NCI-H1105 treated with DMSO at 0.1 percent for 48 hours (cell line): ENCODE measurements at regions not wholly inside any gene's neighbourhood (a gene's known extent, or its start where the extent isn't known, plus 50 kb on each side); places are given as distances from the start of the nearest gene placed in this dataset.
"Not testable (repeated sequence)": the region's sequence is repeated elsewhere in the genome, so short reads cannot be mapped to it uniquely, and the experiment has no call there.

ENCODE experiments used
- DNase-seq: peaks from one replicate; lab custom pipeline; 2025; lab: John Stamatoyannopoulos, UW

- DNase-seq: no peak
Observed at GRCh38 chr7:86012971-86013370, 630.7 kb upstream of the GRM3 start.

DNA sequence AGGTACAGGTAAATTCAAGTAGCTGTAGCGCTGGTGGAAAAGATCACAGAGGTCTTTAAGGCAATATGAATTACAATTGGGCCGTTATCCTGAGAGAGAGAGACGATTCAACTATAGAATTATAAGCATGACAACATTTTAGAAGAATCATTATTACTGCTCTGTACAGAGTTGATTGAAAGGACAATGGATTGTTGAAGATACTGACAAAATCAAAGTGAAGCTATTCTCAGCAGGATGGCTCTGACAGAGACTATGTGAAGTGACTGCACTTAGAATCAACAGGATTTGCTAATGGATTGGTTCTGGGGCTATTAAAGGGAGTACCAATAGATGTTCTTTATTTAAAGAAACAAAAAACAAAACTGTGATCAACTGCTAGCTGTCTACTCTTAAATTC is 634.8 kb upstream of the GRM3 start:
- DNase-seq: no peak

DNA sequence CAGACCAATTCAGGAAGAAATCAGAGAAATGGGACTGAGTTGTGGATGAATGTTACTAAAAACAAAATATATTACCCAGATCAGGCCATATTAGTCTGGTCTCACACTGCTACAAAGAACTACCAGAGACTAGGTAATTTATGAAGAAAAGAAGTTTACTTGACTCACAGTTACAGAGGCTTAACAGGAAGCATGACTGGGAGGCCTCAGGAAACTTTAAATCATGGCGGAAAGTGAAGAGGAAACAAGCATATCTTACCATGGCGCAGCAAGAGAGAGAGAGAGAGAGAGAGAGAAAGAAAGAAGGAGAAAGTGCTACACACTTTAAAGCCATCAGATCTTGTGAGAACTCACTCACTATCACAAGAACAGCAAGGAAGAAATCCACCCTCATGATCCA is 636.8 kb upstream of the GRM3 start:
- no peak for DNase-seq

- DNase-seq: no peak
Observed at GRCh38 chr7:86002858-86003257, 640.9 kb upstream of the GRM3 start.

DNA sequence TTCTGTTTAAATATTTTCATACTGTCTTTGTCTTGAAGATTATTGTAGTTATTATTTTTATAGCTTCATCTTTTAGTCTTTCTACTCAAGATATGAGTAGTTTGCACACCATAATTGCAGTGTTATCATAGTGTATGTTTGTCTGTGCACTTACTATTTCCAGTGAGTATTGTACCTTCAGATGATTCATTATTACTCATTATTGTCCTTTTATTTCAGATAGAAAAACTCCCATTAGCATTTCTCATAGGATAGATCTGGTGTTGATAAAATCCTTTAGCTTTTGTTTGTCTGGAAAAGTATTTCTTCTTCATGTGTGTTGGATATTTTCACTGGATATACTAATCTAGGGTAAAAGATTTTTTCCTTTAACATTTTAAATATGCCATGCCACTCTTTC is 646.2 kb upstream of the GRM3 start:
- DNase-seq: no peak

DNA sequence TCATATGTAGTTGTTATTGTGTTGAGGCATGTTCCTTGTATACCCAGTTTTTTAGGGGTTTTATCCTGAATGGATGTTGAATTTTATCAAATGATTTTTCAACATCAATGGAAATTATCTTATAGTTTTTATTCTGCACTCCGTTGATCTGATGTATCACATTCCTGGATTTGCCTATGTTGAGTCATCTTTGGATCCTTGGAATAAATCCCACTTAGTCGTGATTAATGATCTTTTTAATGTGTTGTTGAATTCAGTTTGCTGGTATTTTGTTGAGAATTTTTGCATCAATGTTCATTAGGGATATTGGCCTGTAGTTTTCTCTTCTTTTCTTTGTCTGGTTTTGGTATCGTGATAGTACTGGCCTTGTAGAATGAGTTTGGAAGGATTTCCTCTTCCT is 648.6 kb upstream of the GRM3 start:
- DNase-seq: no peak

DNA sequence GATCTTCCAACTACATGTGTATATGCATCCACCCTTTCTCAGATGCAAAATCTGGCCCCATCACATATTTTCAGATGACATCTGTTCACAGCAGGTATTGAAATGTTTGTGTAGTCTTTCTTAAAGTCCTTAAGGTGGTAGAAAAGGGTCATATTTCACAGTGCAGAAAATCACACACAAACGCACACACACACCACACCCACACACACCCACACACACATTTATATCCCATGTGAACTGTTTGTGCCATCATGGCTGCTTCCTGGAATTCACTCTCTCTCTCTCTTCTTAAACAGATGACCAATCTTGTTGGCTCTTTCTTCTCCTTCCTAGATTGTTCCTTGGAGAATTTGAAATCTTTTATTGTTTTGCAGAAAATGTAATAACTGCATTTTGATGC is 663.0 kb upstream of the GRM3 start:
- DNase-seq: no peak

DNA sequence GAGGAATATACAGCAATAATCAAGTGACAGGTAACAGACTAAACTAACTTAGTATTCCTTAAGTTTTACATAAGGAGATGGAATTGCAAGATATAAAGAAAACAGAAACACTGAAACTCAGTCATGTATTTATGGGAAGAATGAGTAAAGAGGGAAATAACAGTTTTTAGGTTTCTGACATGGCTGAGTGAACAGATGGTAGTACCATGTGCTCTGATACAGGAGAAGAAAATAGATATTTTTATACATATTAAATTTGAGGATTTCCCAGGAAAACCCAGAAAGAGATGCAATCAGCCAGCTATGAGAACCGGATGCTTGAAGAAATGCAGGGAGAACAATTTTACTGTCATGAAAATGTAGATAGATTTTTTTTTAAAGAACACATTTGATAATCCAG is 669.5 kb upstream of the GRM3 start:
- no peak for DNase-seq

DNA sequence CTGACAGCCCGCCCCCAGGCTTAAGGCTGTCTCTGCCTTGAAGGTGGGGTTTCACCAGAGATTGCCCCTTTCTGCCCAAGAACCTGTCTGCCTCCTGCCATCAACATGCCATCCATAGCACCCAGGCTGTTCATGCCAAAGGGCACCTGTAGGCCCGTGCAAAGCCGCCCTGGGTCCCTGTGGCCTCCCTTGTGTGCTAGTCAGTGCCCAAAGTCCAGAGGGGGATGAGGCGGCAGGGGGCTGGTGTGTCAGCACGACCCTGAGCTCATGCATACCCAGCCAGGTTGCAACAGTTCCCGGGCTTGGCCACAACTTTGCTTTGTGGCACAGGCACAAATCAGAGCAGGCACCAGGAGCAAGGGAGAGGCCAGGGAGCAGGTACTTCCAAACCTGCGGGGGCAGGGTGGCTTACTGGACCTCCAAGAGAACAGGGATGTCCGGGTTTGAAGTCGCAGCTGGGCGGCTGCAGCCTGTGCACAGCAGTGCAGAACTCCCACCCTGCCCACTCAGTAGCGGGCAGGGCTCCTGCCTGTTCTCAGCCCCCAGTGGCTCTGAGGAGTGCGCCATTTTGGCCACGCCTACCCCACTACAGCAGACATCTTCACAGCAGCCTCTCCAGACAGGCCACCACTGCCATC is 671.1 kb upstream of the GRM3 start:
- no peak for DNase-seq

DNA sequence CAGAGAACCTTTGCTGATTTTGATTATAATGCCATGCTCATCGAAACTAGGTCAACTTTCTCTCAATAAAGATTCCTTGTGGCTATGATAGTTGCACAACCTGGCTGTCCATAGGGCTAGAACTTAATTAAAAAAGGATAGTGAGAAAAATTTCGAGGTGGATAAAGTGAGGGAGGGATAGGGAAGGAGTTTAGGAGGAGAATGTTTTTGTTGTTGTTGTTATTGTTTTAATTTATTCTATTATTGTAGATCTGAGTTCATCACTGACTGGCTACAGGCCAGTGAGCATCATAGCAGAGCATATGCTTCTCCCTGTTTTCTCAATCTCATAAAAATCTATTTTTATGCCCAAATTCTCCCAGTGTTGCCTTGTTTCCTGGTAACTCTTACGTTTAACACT is 688.7 kb upstream of the GRM3 start:
- DNase-seq: no peak

DNA sequence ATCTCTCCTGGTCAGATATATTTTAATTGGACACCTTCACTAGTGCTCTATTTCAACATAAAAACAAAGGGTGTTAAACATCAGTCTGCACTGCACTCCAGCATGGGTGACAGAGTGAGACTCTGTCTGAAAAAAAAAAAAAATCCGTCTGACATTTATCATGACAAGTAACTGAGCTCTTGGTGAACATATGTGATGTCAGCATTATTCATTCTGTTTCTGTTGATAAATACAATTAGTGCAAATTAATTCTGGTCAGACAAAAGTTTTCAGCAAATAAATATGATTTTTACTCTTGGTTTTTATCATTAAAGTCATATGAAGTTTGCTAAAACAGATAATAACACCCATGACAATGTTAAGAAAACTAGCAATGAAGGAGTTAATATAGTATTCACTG is 692.8 kb upstream of the GRM3 start:
- no peak for DNase-seq

- no peak for DNase-seq
Observed at GRCh38 chr7:85950418-85950817, 693.3 kb upstream of the GRM3 start.

- DNase-seq: no peak
Observed at GRCh38 chr7:85947767-85948166, 695.9 kb upstream of the GRM3 start.

DNA sequence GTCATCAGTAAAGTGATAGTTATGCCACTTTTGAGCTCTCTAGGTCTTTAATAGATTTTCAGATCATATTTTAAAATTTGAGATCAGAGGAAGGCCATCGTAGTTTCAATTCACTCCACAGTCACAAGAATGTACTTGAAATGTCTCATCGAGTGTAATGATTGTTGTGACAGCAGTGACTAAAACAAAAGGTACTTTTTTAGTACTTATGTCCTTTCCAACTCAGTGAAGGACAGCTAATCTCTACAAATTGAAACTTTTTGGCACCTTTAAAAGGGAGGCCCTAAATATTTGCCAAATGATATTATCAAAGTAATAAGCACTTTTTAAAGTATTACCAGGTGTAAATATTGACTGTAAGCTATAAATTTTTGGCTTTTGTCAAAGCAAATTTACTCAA is 702.9 kb upstream of the GRM3 start:
- no peak for DNase-seq

- DNase-seq: no peak
Observed at GRCh38 chr7:85931919-85932318, 711.8 kb upstream of the GRM3 start.

DNA sequence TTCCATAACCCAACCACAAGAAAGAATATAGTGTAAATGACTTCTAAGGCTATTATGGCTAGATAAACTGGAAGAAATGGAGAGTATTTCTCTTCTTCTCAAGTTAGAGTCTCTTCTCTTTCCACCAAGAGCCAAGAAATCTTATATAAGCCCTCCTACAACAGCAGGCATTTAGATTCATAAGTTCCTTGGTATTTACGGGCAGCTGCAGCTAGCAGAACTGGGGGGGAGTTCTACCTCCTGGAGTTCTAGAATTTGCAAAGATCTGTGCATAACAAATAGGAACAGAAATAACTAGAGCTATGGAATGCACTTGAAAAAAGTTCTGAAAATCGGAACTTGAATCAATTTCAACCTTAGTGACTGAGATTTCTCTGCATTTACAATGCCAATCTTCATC is 715.2 kb upstream of the GRM3 start:
- DNase-seq: no peak

DNA sequence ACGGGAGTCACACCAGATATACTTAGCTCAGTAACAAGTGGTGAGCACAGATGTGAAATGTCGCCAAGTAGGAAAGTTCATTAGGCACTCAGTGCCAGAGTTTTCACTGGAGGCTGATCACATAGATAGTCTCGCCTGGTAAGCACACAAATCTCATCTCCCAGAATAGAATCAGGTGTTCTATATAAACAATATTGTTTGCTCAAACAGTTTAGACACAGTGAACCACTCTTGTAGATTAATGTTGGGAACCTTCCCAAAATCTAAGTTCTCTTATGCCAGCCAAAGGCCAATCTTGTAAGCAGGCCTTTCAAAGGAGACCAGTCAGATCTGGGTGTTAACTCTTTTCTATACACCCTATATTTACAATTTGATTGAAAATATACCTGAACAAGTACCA is 716.5 kb upstream of the GRM3 start:
- no peak for DNase-seq

DNA sequence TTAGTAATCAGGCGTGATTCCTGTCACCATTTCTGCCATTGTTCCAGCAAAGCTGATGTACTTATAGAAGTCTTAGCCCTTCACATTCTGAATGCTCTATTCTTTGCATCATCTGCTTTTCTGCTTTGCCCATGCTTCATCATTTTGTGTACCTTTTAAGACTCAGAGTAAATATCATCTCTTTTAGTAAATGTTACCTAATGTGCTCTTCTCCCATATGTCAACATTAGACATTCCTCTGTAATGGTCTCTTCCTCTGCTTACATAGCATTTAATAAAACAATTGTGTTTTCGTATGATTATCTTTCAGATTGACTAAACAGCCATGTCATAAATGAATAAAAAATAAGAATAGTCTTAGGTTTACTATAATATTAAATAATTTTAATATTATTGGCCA is 719.6 kb upstream of the GRM3 start:
- no peak for DNase-seq

DNA sequence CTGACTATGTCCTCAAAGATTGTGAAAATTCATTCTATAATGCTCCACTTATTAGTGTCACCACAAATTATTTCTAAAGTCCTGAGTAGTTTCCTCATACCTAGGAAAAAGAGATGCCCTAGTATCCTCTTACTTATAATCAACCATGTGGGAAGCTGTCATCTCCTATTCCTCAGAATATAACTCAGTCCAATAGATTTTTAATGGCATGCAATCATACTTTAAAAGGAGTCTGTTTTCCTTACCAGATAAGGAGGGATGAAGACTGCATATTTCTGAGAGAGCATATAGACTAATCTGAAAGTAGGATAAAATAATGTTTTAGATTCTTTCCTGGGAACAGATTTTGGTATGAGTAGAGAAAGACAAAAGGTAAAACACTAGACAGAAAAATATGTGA is 727.7 kb upstream of the GRM3 start:
- DNase-seq: no peak

DNA sequence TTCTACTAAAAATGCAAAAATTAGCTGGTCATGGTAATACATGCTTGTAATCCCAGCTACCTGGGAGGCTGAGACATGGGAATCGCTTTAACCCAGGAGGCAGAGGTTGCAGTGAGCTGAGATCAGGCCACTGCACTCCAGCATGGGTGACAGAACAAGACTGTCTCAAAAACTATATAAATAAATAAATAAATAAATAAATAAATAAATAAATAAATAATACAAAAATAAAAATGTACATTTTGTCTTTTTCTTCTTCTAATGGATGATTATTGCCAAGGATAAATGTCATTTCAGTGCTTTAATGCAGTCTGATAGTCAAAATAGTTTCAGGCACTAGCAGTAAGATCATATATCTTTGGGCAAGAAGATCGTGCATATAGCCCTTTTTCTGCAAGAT is 727.6 kb upstream of the SEMA3D start:
- DNase-seq: no peak

GRCh38 chr7:85908051-85908450 is 721.2 kb upstream of the SEMA3D start:
- no peak for DNase-seq

GRCh38 chr7:85897967-85898366 is 711.1 kb upstream of the SEMA3D start:
- DNase-seq: no peak

GRCh38 chr7:85896531-85896930 is 709.7 kb upstream of the SEMA3D start:
- DNase-seq: no peak

- DNase-seq: no peak
Observed at GRCh38 chr7:85895835-85896234, 709.0 kb upstream of the SEMA3D start.

DNA sequence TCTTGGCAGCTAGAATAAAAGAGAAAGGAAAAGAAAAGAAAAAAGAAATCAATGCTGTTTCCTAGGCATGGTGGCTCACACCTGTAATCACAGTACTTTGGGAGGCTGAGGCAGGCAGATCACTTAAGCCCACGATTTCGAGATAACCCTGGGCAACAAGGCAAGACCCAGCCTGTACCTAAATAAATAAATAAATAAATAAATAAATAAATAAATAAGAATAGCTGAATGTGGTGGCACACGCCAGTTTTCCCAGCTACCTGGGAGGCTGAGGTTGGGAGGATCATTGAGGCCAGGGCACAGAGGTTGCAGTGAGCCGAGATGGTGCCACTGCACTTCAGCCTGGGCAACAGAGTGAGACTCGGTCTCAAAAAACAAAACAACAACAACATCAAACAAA is 705.0 kb upstream of the SEMA3D start:
- not testable (repeated sequence) for DNase-seq
